GM23248 (cell line): ENCODE measurements at regions not wholly inside any gene's neighbourhood (a gene's known extent, or its start where the extent isn't known, plus 50 kb on each side); places are given as distances from the start of the nearest gene placed in this dataset.

ENCODE experiments used
- DNase-seq: peaks from one replicate; pipeline ENCODE4 v3.0.0-alpha.2; 2015
- H2AFZ ChIP-seq: fragments of 200-600 bp; sonication (generic); 2 replicates; pipeline ENCODE4 v1.6.1; 2016; ENCODE audit warnings: antibody characterized with exemption
- H3F3A ChIP-seq: fragments of 200-600 bp; sonication (generic); 2 replicates; pipeline ENCODE4 v1.6.1; 2016; ENCODE audit warnings: mild to moderate bottlenecking, antibody characterized with exemption, mixed run types; ENCODE audit not compliant: insufficient read depth
- H3K27ac ChIP-seq: fragments of 200-600 bp; sonication (generic); 2 replicates; pipeline ENCODE4 v1.5.1; 2016; ENCODE audit warnings: mild to moderate bottlenecking
- H3K27me3 ChIP-seq: fragments of 200-600 bp; sonication (generic); replicated peaks from 2 replicates; pipeline ENCODE4 v1.6.1; 2016; ENCODE audit warnings: mild to moderate bottlenecking; ENCODE audit not compliant: insufficient read depth
- H3K36me3 ChIP-seq: fragments of 200-600 bp; sonication (generic); 2 replicates; pipeline ENCODE4 v1.6.1; 2016; ENCODE audit warnings: low read depth, mild to moderate bottlenecking
- H3K4me1 ChIP-seq: fragments of 200-600 bp; sonication (generic); 2 replicates; pipeline ENCODE4 v1.6.1; 2016; ENCODE audit warnings: mild to moderate bottlenecking; ENCODE audit not compliant: insufficient read depth
- H3K4me2 ChIP-seq: fragments of 200-600 bp; sonication (generic); one replicate; pipeline ENCODE4 v1.6.1; 2016; ENCODE audit warnings: mild to moderate bottlenecking; ENCODE audit not compliant: unreplicated experiment
- H3K4me3 ChIP-seq: fragments of 200-600 bp; sonication (generic); 2 replicates; pipeline ENCODE4 v1.5.1; 2016; ENCODE audit warnings: mild to moderate bottlenecking
- H3K79me2 ChIP-seq: fragments of 200-600 bp; sonication (generic); 2 replicates; pipeline ENCODE4 v1.6.1; 2016; ENCODE audit warnings: mild to moderate bottlenecking; ENCODE audit not compliant: insufficient read depth
- H3K9ac ChIP-seq: fragments of 200-600 bp; sonication (generic); 2 replicates; pipeline ENCODE4 v1.6.1; 2016; ENCODE audit warnings: mild to moderate bottlenecking
- H3K9me2 ChIP-seq: fragments of 200-600 bp; sonication (generic); 2 replicates; pipeline ENCODE4 v1.6.1; 2016; ENCODE audit warnings: mixed run types, mild to moderate bottlenecking, moderate library complexity; ENCODE audit not compliant: insufficient read depth
- H3K9me3 ChIP-seq: fragments of 200-600 bp; sonication (generic); one replicate; pipeline ENCODE4 v1.6.1; 2017; ENCODE audit warnings: low read depth
- H4K20me1 ChIP-seq: fragments of 200-600 bp; sonication (generic); 2 replicates; pipeline ENCODE4 v1.6.0; 2016; ENCODE audit not compliant: insufficient read depth
- EZH2 ChIP-seq: fragments of 200-600 bp; sonication (generic); IDR thresholded peaks from 2 replicates; pipeline ENCODE4 v1.6.1; 2018; ENCODE audit warnings: antibody characterized with exemption, mild to moderate bottlenecking; ENCODE audit not compliant: insufficient read depth, poor library complexity, severe bottlenecking
- EZH2phosphoT487 ChIP-seq: fragments of 200-600 bp; sonication (generic); IDR thresholded peaks from 2 replicates; pipeline ENCODE4 v1.6.1; 2018; ENCODE audit warnings: antibody characterized with exemption, moderate library complexity, mild to moderate bottlenecking, low read depth; ENCODE audit not compliant: insufficient read depth
- WGBS, 2 experiments: methylation state at CpG; one replicate each; pipeline ENCODE4 v1.1.6; 2015 to 2017; ENCODE audit warnings: low lambda C conversion rate in 2 of 2, low coverage in 1 of 2; ENCODE audit errors: missing lambda C conversion rate in 2 of 2; 5-methylcytosine and 5-hydroxymethylcytosine counted together
- in situ Hi-C: fragments of 300-500 bp; cut with MboI; formaldehyde crosslinking; loops from 2 replicates; pipeline ENCODE4 v1.15.0; 2020

DNA sequence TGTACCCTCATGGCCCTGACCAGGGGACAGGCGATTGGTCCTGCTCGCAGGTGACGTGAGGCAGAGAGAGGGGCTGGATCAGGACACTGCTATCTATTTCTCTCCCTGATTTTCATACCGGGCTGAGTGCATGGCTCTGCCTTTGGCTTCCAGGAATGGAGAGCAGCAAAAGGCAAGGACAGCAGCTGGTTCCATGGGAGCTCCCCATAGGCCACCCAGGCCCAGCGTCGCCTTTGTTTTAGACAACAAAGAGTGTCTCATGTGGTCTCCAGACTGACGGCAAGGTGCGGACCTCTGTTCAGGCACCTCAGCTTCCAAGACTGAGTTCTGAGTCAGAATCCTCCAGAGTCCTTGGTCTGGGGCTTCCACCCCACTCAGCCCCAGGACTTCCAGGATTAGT is 123.1 kb downstream of the VEGFA start:
- Histone ChIP-seq H3K9ac (no peak overlapping the region), H3K4me3 (no peak overlapping the region), H2AFZ (no peak overlapping the region), H3K27ac (no peak overlapping the region), H4K20me1 (no peaks in the 10 kb centered on the region), H3K9me2 (no peaks in the 10 kb centered on the region), H3K9me3 (no peaks in the 10 kb centered on the region), H3K27me3 (no peaks in the 10 kb centered on the region), H3K4me2 (no peak overlapping the region), H3F3A (no peaks in the 10 kb centered on the region), H3K36me3 (no peaks in the 10 kb centered on the region), H3K79me2 (no peaks in the 10 kb centered on the region), H3K4me1 (peaks cover 5% of the 10 kb centered on the region; the same call in 1 of the 2 replicates)
- 87 to 90% methylated on average over 5 to 8 of the region's 8 CpGs for WGBS, 2 experiments
- DNase-seq, result no peak
- TF ChIP-seq EZH2 (no peak), EZH2phosphoT487 (no peak)
- in situ Hi-C loops, result no loop called here

DNA sequence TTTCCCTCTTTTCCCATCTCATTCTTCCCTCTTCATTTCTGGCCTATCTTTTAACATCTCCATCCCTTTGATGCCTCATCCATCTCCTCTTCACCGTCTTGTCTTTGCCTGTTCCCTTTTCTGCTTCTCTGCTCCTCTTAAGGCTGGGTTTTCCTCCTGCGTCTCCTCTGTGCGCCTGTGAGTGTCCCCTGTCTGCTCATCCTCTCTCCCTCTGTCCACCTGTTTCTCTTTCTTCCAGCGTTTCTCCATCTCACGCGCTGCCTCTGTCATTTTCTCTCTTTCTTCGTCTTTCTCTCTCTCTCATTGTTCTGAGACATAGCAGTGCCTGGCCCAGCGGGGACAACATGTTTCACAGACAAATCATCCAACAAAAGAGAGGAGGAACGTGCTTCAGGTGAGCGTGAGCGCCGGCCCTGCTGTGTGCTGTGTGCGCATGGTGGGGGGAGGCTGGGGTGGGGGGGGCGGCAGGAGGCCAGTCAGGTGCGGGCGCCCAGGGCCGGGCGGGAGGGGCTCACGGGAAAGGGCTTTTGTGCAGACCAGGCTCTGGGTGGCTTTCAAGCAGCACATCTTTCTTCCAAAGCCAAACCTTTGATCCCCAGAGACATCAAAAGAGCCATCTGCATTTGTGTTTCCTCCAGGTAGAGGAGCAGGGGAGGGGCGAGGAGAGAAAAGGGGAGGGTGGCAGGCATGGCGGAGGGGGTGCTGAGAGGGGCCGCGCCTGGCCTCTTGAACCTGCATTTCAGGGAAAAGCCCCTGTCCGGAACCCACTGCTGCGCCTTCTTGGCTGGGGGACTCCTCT is 121.3 kb downstream of the VEGFA start:
- no peak overlapping the region for H3K27ac ChIP-seq
- no peak for DNase-seq
- 83 to 92% methylated on average over 12 to 25 of the region's 25 CpGs for WGBS, 2 experiments
- peaks cover 5% of the 10 kb centered on the region; the same call in 1 of the 2 replicates for H3K4me1 ChIP-seq
- H3K9me2 ChIP-seq, result no peaks in the 10 kb centered on the region
- H3K79me2 ChIP-seq, result no peaks in the 10 kb centered on the region
- no peaks in the 10 kb centered on the region for H4K20me1 ChIP-seq
- no peak overlapping the region for H2AFZ ChIP-seq
- in situ Hi-C loops, result no loop called here
- H3K9me3 ChIP-seq, result no peaks in the 10 kb centered on the region
- TF ChIP-seq EZH2, result no peak
- no peak for TF ChIP-seq EZH2phosphoT487
- H3K36me3 ChIP-seq, result no peaks in the 10 kb centered on the region
- no peak overlapping the region for H3K9ac ChIP-seq
- no peak overlapping the region for H3K4me2 ChIP-seq
- H3K27me3 ChIP-seq, result no peaks in the 10 kb centered on the region
- H3F3A ChIP-seq, result no peaks in the 10 kb centered on the region
- H3K4me3 ChIP-seq, result no peak overlapping the region

DNA sequence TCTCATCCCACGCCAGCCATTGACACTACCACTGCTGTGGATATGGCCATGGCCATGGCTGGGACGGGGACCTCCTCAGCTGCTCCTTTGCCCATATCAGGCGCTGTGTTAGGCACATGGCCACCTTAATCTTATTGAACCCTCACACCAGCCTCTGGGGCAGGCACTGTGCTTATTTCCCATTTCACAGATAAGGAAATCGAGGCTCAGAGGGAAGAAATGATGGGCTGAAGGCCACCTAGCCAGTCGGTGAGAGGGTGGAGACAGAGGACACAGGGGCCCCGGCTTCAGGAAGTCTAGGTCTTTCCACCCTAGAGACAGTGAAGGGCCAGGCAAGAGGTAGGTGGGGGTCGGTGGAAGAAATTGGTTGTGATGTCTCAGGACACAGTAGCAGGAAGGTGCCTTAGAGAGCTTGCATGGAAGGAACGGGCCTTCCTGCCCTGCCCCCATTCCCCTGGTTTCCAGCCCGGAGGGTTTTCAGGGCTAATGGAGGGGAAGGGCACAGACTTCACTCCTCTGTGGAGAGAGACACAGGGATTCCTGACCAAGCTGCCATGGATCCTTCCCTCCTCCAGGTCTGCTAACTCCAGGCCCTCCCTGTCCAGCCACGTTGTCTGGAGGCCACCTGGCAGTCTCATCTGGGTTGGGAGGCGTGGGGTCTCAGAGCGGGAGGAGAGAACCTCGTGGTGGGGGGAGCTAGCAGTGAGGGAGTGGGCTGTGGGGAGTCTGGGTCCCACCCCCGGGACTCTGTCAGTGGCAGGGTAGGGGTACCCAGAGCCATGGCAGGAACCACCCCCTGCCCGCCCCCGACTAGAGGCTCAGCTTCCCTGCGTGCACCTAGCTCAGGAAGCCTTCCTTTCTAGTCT is 120.4 kb downstream of the VEGFA start:
- Histone ChIP-seq H2AFZ (no peak overlapping the region), H4K20me1 (no peaks in the 10 kb centered on the region), H3K4me2 (no peak overlapping the region), H3K9ac (no peak overlapping the region), H3K27ac (no peak overlapping the region), H3K36me3 (no peaks in the 10 kb centered on the region), H3K79me2 (no peaks in the 10 kb centered on the region), H3K4me1 (peaks cover 5% of the 10 kb centered on the region; the same call in 1 of the 2 replicates), H3K9me3 (no peaks in the 10 kb centered on the region), H3F3A (no peaks in the 10 kb centered on the region), H3K9me2 (no peaks in the 10 kb centered on the region), H3K27me3 (no peaks in the 10 kb centered on the region), H3K4me3 (no peak overlapping the region)
- DNase-seq, result no peak
- WGBS, 2 experiments, result 78 to 88% methylated on average over 11 to 17 of the region's 17 CpGs
- in situ Hi-C loops, result no loop called here
- TF ChIP-seq EZH2 (no peak), EZH2phosphoT487 (no peak)

DNA sequence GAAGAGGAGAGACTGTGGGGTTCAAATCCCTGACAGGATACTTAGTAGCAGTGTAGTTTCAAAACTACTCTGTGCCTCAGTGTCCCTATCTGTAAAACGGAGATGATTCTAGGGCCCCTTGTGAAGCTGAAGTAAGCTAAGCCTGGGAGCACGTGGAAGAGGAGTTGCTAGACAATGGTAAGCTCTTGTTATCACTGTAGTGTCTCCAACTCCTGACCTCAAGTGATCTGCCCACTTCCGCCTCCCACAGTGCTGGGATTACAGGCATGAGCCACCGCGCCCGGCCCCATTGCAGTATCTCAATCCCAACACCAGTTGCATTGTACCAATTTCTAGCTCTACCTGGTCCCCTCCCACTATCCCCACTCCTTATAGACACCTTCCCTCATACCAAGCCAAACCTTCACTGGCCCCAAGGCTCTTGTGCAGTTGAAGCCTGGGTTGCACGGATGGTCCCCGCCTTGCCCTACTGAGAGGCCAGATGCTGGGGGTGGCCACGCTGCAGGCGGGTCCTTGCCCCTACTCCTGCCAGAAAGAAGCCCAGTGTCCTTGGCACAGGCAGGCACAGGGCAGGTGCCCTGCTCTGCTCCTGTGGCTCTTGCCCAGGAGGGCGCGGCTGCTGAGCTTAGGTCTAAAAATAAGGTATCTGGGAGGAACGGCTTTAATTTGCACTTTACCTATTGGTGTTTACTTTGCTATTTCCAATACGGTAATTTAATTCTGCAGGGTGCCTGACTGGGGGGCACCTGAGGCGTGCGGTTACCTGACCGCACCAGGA is 118.1 kb downstream of the VEGFA start:
- no peak overlapping the region for H3K4me3 ChIP-seq
- no peaks in the 10 kb centered on the region for H4K20me1 ChIP-seq
- H3K79me2 ChIP-seq, result no peaks in the 10 kb centered on the region
- H3K9me2 ChIP-seq, result no peaks in the 10 kb centered on the region
- H3K4me1 ChIP-seq, result peaks cover 5% of the 10 kb centered on the region; the same call in 1 of the 2 replicates
- no peak for DNase-seq
- no peak overlapping the region for H3K27ac ChIP-seq
- no peaks in the 10 kb centered on the region for H3K9me3 ChIP-seq
- no peaks in the 10 kb centered on the region for H3K36me3 ChIP-seq
- H2AFZ ChIP-seq, result no peak overlapping the region
- TF ChIP-seq EZH2phosphoT487, result no peak
- no peak for TF ChIP-seq EZH2
- no peaks in the 10 kb centered on the region for H3K27me3 ChIP-seq
- WGBS, 2 experiments, result 89 to 90% methylated on average over 17 of the region's 17 CpGs
- in situ Hi-C loops, result no loop called here
- H3F3A ChIP-seq, result no peaks in the 10 kb centered on the region
- H3K4me2 ChIP-seq, result no peak overlapping the region
- H3K9ac ChIP-seq, result no peak overlapping the region
